ENCODE measurements at regions not wholly inside any gene's neighbourhood (a gene's known extent, or its start where the extent isn't known, plus 50 kb on each side); places are given as distances from the start of the nearest gene placed in this dataset.
A peak's percentile ranks its signal among the peaks of the same experiment; 100 is the strongest.
"Not testable (repeated sequence)": the region's sequence is repeated elsewhere in the genome, so short reads cannot be mapped to it uniquely, and the experiment has no call there.

GRCh38 chr7:118839515-118839914 lies 615.0 kb downstream of the ANKRD7 start:
- no peak for DNase-seq

GRCh38 chr7:118843456-118843855 lies 619.0 kb downstream of the ANKRD7 start:
- no peak for DNase-seq

- no peak for DNase-seq
Observed at GRCh38 chr7:118844748-118845147, 620.2 kb downstream of the ANKRD7 start.

GRCh38 chr7:118845791-118846190 lies 621.3 kb downstream of the ANKRD7 start:
- DNase-seq, result no peak

GRCh38 chr7:118846977-118847376 lies 622.5 kb downstream of the ANKRD7 start:
- no peak for DNase-seq

- DNase-seq, result no peak
Observed at GRCh38 chr7:118855290-118855689, 630.8 kb downstream of the ANKRD7 start.

GRCh38 chr7:118858651-118859149 lies 634.2 kb downstream of the ANKRD7 start:
- DNase-seq, result no peak

- no peak for DNase-seq
Observed at GRCh38 chr7:118861581-118861980, 637.1 kb downstream of the ANKRD7 start.

- DNase-seq, result no peak
Observed at GRCh38 chr7:118862740-118863139, 638.2 kb downstream of the ANKRD7 start.

- DNase-seq, result no peak
Observed at GRCh38 chr7:118863966-118864365, 639.5 kb downstream of the ANKRD7 start.

GRCh38 chr7:118867860-118868259 lies 643.4 kb downstream of the ANKRD7 start:
- no peak for DNase-seq

GRCh38 chr7:118869141-118869540 lies 644.6 kb downstream of the ANKRD7 start:
- not testable (repeated sequence) for DNase-seq

- DNase-seq, result no peak
Observed at GRCh38 chr7:118870187-118870586, 645.7 kb downstream of the ANKRD7 start.

GRCh38 chr7:118872568-118872967 lies 648.1 kb downstream of the ANKRD7 start:
- DNase-seq, result no peak

- DNase-seq, result no peak
Observed at GRCh38 chr7:118877187-118877586, 652.7 kb downstream of the ANKRD7 start.

GRCh38 chr7:118878336-118878735 lies 653.8 kb downstream of the ANKRD7 start:
- DNase-seq, result no peak

GRCh38 chr7:118898284-118898683 lies 673.8 kb downstream of the ANKRD7 start:
- no peak for DNase-seq

- no peak for DNase-seq
Observed at GRCh38 chr7:118902600-118902999, 678.1 kb downstream of the ANKRD7 start.

- DNase-seq, result no peak
Observed at GRCh38 chr7:118907911-118908527, 683.5 kb downstream of the ANKRD7 start.

GRCh38 chr7:118916120-118916519 lies 691.6 kb downstream of the ANKRD7 start:
- not testable (repeated sequence) for DNase-seq

- peak; percentile 3 for DNase-seq
Observed at GRCh38 chr7:118918556-118918955, 694.1 kb downstream of the ANKRD7 start.

GRCh38 chr7:118938845-118939244 lies 714.3 kb downstream of the ANKRD7 start:
- no peak for DNase-seq

GRCh38 chr7:118944271-118944670 lies 719.8 kb downstream of the ANKRD7 start:
- no peak for DNase-seq

GRCh38 chr7:118945911-118946682 lies 721.6 kb downstream of the ANKRD7 start:
- DNase-seq, result no peak

All from fibroblast of skin of scalp (primary cell).